H1 (cell line): ENCODE measurements at regions not wholly inside any gene's neighbourhood (a gene's known extent, or its start where the extent isn't known, plus 50 kb on each side); places are given as distances from the start of the nearest gene placed in this dataset.

Experiments
- BRCA1 ChIP-seq: IDR thresholded peaks from 2 replicates; pipeline ENCODE4 v1.6.1; 2012; ENCODE audit warnings: low read depth, low read length, improper control_type of control experiment
- CHD1 ChIP-seq: IDR thresholded peaks from 2 replicates; pipeline ENCODE4 v1.6.1; 2012; ENCODE audit warnings: low read depth, low read length, improper control_type of control experiment
- EZH2 ChIP-seq: fragments of 200-600 bp; sonication (generic); IDR thresholded peaks from 2 replicates; pipeline ENCODE4 v1.7.1; 2012; ENCODE audit warnings: low read depth, mild to moderate bottlenecking, moderate library complexity, low read length, inconsistent platforms; ENCODE audit not compliant: severe bottlenecking
- GTF2F1 ChIP-seq: IDR thresholded peaks from 2 replicates; pipeline ENCODE4 v1.6.1; 2012; ENCODE audit warnings: low read depth, low read length, improper control_type of control experiment, borderline replicate concordance
- RBBP5 ChIP-seq: IDR thresholded peaks from 2 replicates; pipeline ENCODE4 v1.7.1; 2012; ENCODE audit warnings: low read depth, mild to moderate bottlenecking, inconsistent platforms, low read length, moderate library complexity, borderline replicate concordance
- TF ChIP-seq, protein P1 (sequence below): fragments of 300-600 bp; sonication (generic); IDR thresholded peaks from 2 replicates; pipeline ENCODE4 v1.7.1; 2012; ENCODE audit warnings: low read length, moderate library complexity, mild to moderate bottlenecking, inconsistent platforms; ENCODE audit not compliant: insufficient replicate concordance

DNA sequence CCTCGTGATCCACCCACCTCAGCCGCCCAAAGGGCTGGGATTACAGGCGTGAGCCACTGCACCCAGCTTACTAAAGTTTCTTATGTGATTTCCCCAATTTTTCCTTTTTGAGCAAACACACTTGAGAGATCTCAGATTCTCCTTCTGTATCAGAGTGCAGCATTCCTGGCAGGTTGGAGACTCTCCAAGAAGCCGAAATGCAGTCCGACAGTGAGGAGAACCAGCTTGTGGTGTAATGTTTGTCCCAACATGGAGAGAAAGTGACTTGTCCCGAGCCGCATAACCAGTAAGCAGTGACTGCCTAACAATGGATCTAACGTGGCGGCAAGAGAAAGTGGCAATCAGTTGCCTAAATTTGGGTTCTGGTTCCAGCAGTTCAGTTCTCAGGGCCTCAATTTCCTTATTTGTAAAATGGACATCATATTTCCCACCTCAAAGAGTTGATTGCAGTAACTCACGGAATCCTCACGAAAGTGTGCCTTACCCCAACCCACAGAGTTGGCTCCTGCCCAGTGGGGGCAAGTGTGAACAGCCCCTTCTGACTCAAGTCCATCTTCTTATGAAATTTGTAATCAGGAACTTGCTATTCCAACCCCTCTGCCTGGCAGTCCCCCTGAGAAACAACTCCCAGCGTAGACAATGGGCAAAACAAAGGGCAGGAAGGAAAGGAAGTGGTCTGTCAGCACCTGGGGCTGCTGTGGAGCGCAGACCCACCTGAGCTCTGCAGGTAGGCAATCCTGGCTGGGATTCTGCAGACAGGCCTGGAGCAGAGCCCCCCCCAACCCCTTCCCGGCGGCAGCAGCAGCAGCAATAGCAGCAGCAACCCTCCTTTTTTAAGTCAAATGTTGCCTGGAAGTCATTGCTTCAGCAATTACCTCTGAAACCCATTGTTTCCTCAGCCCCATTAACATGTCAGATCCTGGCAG, 223.6 kb upstream of the POU3F1 start (continued):
- TF ChIP-seq, protein P1, sequence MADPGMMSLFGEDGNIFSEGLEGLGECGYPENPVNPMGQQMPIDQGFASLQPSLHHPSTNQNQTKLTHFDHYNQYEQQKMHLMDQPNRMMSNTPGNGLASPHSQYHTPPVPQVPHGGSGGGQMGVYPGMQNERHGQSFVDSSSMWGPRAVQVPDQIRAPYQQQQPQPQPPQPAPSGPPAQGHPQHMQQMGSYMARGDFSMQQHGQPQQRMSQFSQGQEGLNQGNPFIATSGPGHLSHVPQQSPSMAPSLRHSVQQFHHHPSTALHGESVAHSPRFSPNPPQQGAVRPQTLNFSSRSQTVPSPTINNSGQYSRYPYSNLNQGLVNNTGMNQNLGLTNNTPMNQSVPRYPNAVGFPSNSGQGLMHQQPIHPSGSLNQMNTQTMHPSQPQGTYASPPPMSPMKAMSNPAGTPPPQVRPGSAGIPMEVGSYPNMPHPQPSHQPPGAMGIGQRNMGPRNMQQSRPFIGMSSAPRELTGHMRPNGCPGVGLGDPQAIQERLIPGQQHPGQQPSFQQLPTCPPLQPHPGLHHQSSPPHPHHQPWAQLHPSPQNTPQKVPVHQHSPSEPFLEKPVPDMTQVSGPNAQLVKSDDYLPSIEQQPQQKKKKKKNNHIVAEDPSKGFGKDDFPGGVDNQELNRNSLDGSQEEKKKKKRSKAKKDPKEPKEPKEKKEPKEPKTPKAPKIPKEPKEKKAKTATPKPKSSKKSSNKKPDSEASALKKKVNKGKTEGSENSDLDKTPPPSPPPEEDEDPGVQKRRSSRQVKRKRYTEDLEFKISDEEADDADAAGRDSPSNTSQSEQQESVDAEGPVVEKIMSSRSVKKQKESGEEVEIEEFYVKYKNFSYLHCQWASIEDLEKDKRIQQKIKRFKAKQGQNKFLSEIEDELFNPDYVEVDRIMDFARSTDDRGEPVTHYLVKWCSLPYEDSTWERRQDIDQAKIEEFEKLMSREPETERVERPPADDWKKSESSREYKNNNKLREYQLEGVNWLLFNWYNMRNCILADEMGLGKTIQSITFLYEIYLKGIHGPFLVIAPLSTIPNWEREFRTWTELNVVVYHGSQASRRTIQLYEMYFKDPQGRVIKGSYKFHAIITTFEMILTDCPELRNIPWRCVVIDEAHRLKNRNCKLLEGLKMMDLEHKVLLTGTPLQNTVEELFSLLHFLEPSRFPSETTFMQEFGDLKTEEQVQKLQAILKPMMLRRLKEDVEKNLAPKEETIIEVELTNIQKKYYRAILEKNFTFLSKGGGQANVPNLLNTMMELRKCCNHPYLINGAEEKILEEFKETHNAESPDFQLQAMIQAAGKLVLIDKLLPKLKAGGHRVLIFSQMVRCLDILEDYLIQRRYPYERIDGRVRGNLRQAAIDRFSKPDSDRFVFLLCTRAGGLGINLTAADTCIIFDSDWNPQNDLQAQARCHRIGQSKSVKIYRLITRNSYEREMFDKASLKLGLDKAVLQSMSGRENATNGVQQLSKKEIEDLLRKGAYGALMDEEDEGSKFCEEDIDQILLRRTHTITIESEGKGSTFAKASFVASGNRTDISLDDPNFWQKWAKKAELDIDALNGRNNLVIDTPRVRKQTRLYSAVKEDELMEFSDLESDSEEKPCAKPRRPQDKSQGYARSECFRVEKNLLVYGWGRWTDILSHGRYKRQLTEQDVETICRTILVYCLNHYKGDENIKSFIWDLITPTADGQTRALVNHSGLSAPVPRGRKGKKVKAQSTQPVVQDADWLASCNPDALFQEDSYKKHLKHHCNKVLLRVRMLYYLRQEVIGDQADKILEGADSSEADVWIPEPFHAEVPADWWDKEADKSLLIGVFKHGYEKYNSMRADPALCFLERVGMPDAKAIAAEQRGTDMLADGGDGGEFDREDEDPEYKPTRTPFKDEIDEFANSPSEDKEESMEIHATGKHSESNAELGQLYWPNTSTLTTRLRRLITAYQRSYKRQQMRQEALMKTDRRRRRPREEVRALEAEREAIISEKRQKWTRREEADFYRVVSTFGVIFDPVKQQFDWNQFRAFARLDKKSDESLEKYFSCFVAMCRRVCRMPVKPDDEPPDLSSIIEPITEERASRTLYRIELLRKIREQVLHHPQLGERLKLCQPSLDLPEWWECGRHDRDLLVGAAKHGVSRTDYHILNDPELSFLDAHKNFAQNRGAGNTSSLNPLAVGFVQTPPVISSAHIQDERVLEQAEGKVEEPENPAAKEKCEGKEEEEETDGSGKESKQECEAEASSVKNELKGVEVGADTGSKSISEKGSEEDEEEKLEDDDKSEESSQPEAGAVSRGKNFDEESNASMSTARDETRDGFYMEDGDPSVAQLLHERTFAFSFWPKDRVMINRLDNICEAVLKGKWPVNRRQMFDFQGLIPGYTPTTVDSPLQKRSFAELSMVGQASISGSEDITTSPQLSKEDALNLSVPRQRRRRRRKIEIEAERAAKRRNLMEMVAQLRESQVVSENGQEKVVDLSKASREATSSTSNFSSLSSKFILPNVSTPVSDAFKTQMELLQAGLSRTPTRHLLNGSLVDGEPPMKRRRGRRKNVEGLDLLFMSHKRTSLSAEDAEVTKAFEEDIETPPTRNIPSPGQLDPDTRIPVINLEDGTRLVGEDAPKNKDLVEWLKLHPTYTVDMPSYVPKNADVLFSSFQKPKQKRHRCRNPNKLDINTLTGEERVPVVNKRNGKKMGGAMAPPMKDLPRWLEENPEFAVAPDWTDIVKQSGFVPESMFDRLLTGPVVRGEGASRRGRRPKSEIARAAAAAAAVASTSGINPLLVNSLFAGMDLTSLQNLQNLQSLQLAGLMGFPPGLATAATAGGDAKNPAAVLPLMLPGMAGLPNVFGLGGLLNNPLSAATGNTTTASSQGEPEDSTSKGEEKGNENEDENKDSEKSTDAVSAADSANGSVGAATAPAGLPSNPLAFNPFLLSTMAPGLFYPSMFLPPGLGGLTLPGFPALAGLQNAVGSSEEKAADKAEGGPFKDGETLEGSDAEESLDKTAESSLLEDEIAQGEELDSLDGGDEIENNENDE = no peak
- TF ChIP-seq BRCA1 (no peak), RBBP5 (no peak), CHD1 (no peak), EZH2 (no peak), GTF2F1 (no peak)
